HS-27A (cell line): ENCODE measurements at regions not wholly inside any gene's neighbourhood (a gene's known extent, or its start where the extent isn't known, plus 50 kb on each side); places are given as distances from the start of the nearest gene placed in this dataset.
A peak's percentile ranks its signal among the peaks of the same experiment; 100 is the strongest.

ENCODE experiments used
- DNase-seq: peaks from one replicate; pipeline ENCODE4 v3.0.0-alpha.2; 2012; ENCODE audit warnings: low read depth, missing footprints

- no peak for DNase-seq
Measured at GRCh38 chr2:128791985-128792320, 473.3 kb upstream of the HS6ST1 start.

GRCh38 chr2:128792476-128793054, 473.9 kb upstream of the HS6ST1 start:
- DNase-seq = no peak

- no peak for DNase-seq
Measured at GRCh38 chr2:128793404-128793803, 474.7 kb upstream of the HS6ST1 start.

- no peak for DNase-seq
Measured at GRCh38 chr2:128794285-128794684, 475.6 kb upstream of the HS6ST1 start.

GRCh38 chr2:128796321-128796720, 477.7 kb upstream of the HS6ST1 start:
- no peak for DNase-seq

- no peak for DNase-seq
Measured at GRCh38 chr2:128797092-128797491, 478.4 kb upstream of the HS6ST1 start.

GRCh38 chr2:128797533-128797932, 478.9 kb upstream of the HS6ST1 start:
- no peak for DNase-seq

GRCh38 chr2:128797937-128798336, 479.3 kb upstream of the HS6ST1 start:
- DNase-seq = no peak

GRCh38 chr2:128798502-128799283, 480.0 kb upstream of the HS6ST1 start:
- DNase-seq = no peak

GRCh38 chr2:128799284-128799552, 480.6 kb upstream of the HS6ST1 start:
- no peak for DNase-seq

GRCh38 chr2:128799730-128800129, 481.1 kb upstream of the HS6ST1 start:
- DNase-seq = no peak

GRCh38 chr2:128801576-128801975, 482.9 kb upstream of the HS6ST1 start:
- no peak for DNase-seq

GRCh38 chr2:128803222-128803621, 484.6 kb upstream of the HS6ST1 start:
- DNase-seq = no peak

GRCh38 chr2:128805237-128805636, 486.6 kb upstream of the HS6ST1 start:
- no peak for DNase-seq

GRCh38 chr2:128805918-128806317, 487.2 kb upstream of the HS6ST1 start:
- no peak for DNase-seq

GRCh38 chr2:128807317-128807716, 488.6 kb upstream of the HS6ST1 start:
- DNase-seq = no peak

- DNase-seq = no peak
Measured at GRCh38 chr2:128808462-128809258, 490.0 kb upstream of the HS6ST1 start.

GRCh38 chr2:128809259-128809636, 490.6 kb upstream of the HS6ST1 start:
- peak; percentile 4 for DNase-seq

- DNase-seq = no peak
Measured at GRCh38 chr2:128809880-128810279, 491.2 kb upstream of the HS6ST1 start.

- DNase-seq = no peak
Measured at GRCh38 chr2:128812183-128812940, 493.7 kb upstream of the HS6ST1 start.

GRCh38 chr2:128813352-128814034, 494.8 kb upstream of the HS6ST1 start:
- no peak for DNase-seq

GRCh38 chr2:128815248-128815647, 496.6 kb upstream of the HS6ST1 start:
- no peak for DNase-seq
